T-helper 17 cell (primary cell): ENCODE measurements at regions not wholly inside any gene's neighbourhood (a gene's known extent, or its start where the extent isn't known, plus 50 kb on each side); places are given as distances from the start of the nearest gene placed in this dataset.

ENCODE experiments used
- ATAC-seq: fragments of 150-1000 bp; cut with Tn5 transposase; 2 replicates; pipeline ENCODE4 v1.10.0; 2021; ENCODE audit warnings: mild to moderate bottlenecking, moderate library complexity
- DNase-seq, 3 donors: peaks; one replicate each; pipeline versions ENCODE4 v3.0.0 to v3.0.0-alpha.2; 2020 to 2021
- H3K9me3 ChIP-seq: one replicate; pipeline ENCODE4 v1.7.0; 2013; ENCODE audit warnings: low read length, mild to moderate bottlenecking; ENCODE audit not compliant: control insufficient read depth, poor library complexity, severe bottlenecking
- H3K27ac Mint-ChIP-seq: one replicate; pipeline ENCODE4 v1.8.0; 2022; ENCODE audit warnings: mild to moderate bottlenecking, moderate library complexity, mixed read lengths
- H3K27me3 Mint-ChIP-seq: one replicate; pipeline ENCODE4 v1.8.0; 2022; ENCODE audit warnings: mixed read lengths
- H3K36me3 Mint-ChIP-seq: one replicate; pipeline ENCODE4 v1.8.0; 2022; ENCODE audit warnings: low read depth, mixed read lengths
- H3K4me1 Mint-ChIP-seq: one replicate; pipeline ENCODE4 v1.8.0; 2022; ENCODE audit warnings: mild to moderate bottlenecking, mixed read lengths
- H3K4me3 Mint-ChIP-seq: one replicate; pipeline ENCODE4 v1.8.0; 2022; ENCODE audit warnings: mild to moderate bottlenecking, moderate library complexity, mixed read lengths

GRCh38 chr11:112610996-112611750 is 350.0 kb upstream of the NCAM1 start:
- Mint-ChIP-seq H3K4me1 (no peaks in the 10 kb centered on the region), H3K27me3 (peaks cover 54% of the 10 kb centered on the region), H3K36me3 (peaks cover 2% of the 10 kb centered on the region), H3K4me3 (no peak overlapping the region), H3K27ac (no peak overlapping the region)
- ATAC-seq: no peak
- H3K9me3 ChIP-seq: no peaks in the 10 kb centered on the region
- no peak for DNase-seq

GRCh38 chr11:112611771-112612170 is 349.4 kb upstream of the NCAM1 start:
- Mint-ChIP-seq H3K36me3 (peaks cover under 1% of the 10 kb centered on the region), H3K4me3 (no peak overlapping the region), H3K4me1 (no peaks in the 10 kb centered on the region), H3K27ac (no peak overlapping the region), H3K27me3 (peaks cover 54% of the 10 kb centered on the region)
- DNase-seq (no peak), ATAC-seq (no peak)
- no peaks in the 10 kb centered on the region for H3K9me3 ChIP-seq

DNA sequence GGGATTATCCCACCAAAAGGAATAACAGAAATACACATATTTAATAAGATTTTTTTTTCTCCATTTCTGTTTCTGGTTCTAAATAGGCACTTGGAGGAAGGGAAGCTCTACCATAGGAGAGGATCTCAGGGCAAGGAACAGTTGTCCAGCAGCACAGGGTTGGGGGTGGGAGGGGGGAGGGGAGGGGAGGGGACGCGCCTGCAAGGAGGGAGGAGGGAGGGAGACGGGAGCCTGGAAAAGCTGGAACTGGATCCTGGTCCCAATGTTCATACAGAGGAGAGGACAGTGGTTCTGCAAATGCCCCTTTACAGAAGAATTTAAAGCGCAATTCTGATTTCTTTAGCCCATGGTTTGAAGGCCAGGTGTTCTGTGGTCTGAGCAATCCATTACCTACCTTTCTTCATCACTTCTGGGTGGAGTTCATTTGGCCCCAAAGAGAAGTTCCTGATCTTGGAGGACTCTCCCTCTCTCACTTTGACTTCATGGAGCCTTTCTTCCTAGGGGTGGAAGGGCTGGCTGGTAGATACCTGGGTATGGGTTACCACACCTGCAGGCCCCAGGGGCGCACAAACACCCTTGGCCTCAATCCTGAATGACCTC is 348.9 kb upstream of the NCAM1 start:
- H3K4me3 Mint-ChIP-seq: no peak overlapping the region
- no peaks in the 10 kb centered on the region for H3K9me3 ChIP-seq
- peaks cover 56% of the 10 kb centered on the region for H3K27me3 Mint-ChIP-seq
- H3K27ac Mint-ChIP-seq: no peak overlapping the region
- no peaks in the 10 kb centered on the region for H3K4me1 Mint-ChIP-seq
- no peaks in the 10 kb centered on the region for H3K36me3 Mint-ChIP-seq
- ATAC-seq (no peak), DNase-seq (no peak)

DNA sequence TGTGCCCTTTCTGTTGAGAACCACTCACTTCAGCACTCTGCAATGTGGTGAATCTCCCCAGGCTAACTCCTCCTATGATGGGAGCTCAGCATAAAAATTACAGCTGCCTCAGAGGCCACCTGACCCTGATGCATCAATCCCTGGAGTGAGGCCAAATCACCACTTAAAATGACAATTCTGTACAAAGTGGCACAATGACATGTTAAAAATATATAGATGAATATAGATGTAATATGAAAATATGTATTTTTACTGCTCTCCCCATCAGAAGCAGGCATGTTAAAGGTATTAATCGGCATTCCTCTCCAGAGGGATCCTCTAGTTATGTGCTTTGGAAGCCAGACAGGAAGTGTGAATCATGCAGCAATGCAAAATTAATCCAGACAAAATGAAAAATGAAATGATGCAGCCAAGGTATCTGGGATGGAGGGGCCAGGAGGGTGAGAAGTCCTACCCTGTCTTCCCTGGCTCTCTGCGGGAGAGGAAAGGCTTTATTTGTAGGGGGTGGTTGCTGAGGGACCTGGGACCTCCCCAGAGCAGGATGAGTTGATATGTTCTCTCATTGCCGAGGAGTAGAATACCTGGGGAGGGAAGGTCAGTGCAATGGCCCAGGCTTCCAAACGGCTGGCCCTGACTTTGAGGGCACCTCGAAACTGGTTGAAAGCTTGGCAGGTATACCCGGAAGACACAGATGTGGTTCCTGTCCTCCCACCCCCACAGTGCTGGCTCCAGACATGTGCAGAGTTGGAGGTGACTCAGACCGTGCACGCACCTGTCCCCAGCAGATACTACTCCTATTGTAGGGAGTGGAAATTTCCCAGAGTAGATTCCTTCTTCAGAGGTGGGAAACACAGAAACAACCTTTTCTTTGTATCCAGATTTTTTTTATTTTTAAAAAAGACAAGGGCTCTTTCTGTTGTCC is 347.9 kb upstream of the NCAM1 start:
- H3K9me3 ChIP-seq: no peaks in the 10 kb centered on the region
- Mint-ChIP-seq H3K27me3 (peaks cover 62% of the 10 kb centered on the region), H3K27ac (no peak overlapping the region), H3K4me1 (no peaks in the 10 kb centered on the region), H3K4me3 (no peak overlapping the region), H3K36me3 (no peaks in the 10 kb centered on the region)
- DNase-seq (no peak), ATAC-seq (no peak)

DNA sequence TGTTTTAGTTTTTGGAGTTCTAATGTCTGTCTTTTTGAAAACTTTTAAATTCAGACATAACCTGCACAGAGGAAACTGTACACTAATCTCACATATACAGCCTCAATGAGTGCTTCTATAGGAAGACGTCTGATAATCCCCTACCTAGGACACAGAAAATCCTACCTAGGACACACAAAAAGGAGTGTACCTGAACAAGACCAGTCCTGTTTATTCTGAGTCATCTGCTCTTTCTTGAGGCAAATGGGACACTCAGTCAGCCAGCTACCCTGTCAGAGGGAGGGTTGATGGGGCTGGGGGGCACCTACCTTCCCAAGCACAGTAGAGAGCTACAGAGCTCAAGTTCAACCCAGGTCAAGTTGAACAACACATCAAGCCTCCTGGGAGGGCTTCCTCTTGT is 346.6 kb upstream of the NCAM1 start:
- H3K36me3 Mint-ChIP-seq: no peaks in the 10 kb centered on the region
- no peaks in the 10 kb centered on the region for H3K4me1 Mint-ChIP-seq
- H3K27me3 Mint-ChIP-seq: peaks cover 59% of the 10 kb centered on the region
- no peak overlapping the region for H3K4me3 Mint-ChIP-seq
- ATAC-seq (no peak), DNase-seq (no peak)
- H3K27ac Mint-ChIP-seq: no peak overlapping the region
- H3K9me3 ChIP-seq: no peaks in the 10 kb centered on the region

- Mint-ChIP-seq H3K4me1 (no peaks in the 10 kb centered on the region), H3K4me3 (no peak overlapping the region), H3K27me3 (peaks cover 56% of the 10 kb centered on the region), H3K27ac (no peak overlapping the region), H3K36me3 (no peaks in the 10 kb centered on the region)
- H3K9me3 ChIP-seq: no peaks in the 10 kb centered on the region
- no peak for ATAC-seq
- DNase-seq: no peak
Observed at GRCh38 chr11:112615238-112615637, 346.0 kb upstream of the NCAM1 start.

- DNase-seq (no peak), ATAC-seq (no peak)
- Mint-ChIP-seq H3K27me3 (peaks cover 57% of the 10 kb centered on the region), H3K27ac (no peak overlapping the region), H3K4me3 (no peak overlapping the region), H3K36me3 (no peaks in the 10 kb centered on the region), H3K4me1 (no peaks in the 10 kb centered on the region)
- H3K9me3 ChIP-seq: no peaks in the 10 kb centered on the region
Observed at GRCh38 chr11:112615891-112616290, 345.3 kb upstream of the NCAM1 start.

DNA sequence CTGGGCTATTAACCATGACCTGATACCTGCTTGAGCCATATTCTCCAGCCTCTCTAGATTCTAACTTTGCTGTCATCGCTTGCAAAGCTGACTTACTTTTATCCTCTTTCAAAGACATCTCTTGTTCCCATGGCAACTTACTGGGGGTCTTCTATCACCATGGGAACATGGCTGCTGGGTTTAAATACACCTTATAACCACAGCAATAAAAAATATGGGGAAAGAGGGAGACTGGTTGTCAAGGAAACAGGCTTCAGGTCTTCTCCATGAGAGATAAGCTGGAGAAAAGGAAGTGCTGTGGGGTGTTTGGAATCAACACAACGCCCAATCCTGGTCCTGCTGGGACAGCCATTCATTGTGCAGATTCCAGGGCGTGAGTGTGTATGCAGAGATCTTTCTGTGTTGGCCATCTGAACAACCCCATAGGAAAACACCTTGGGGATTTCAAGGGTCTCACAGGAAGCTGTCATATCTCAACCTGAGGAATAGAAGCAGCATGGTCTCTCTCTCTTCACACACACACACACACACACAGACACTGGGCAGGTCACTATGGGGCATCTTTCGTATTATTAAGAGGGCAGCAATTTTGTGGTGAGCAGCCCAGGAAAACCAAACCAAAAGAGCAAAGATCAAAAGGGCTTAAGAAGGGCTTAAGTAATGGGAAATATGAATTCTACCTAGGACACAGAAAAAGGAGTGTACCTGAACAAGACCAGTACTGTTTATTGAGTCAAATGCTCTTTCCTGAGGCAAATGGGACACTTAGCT is 344.7 kb upstream of the NCAM1 start:
- Mint-ChIP-seq H3K36me3 (no peaks in the 10 kb centered on the region), H3K27ac (no peak overlapping the region), H3K27me3 (peaks cover 55% of the 10 kb centered on the region), H3K4me1 (no peaks in the 10 kb centered on the region), H3K4me3 (no peak overlapping the region)
- no peak for ATAC-seq
- no peak for DNase-seq
- no peaks in the 10 kb centered on the region for H3K9me3 ChIP-seq

GRCh38 chr11:112617098-112617425 is 344.2 kb upstream of the NCAM1 start:
- no peak for DNase-seq
- H3K27me3 Mint-ChIP-seq: peaks cover 50% of the 10 kb centered on the region

GRCh38 chr11:112617977-112618826 is 343.0 kb upstream of the NCAM1 start:
- H3K9me3 ChIP-seq: no peaks in the 10 kb centered on the region
- no peaks in the 10 kb centered on the region for H3K36me3 Mint-ChIP-seq
- no peak for ATAC-seq
- DNase-seq: no peak
- H3K27ac Mint-ChIP-seq: no peak overlapping the region
- no peaks in the 10 kb centered on the region for H3K4me1 Mint-ChIP-seq
- H3K27me3 Mint-ChIP-seq: peaks cover 50% of the 10 kb centered on the region
- H3K4me3 Mint-ChIP-seq: no peak overlapping the region

More at GRCh38 chr11:112617098-112617425, 344.2 kb upstream of the NCAM1 start:
- H3K9me3 ChIP-seq: no peaks in the 10 kb centered on the region
- Mint-ChIP-seq H3K4me1 (no peaks in the 10 kb centered on the region), H3K27ac (no peak overlapping the region), H3K4me3 (no peak overlapping the region), H3K36me3 (no peaks in the 10 kb centered on the region)
- no peak for ATAC-seq

DNA sequence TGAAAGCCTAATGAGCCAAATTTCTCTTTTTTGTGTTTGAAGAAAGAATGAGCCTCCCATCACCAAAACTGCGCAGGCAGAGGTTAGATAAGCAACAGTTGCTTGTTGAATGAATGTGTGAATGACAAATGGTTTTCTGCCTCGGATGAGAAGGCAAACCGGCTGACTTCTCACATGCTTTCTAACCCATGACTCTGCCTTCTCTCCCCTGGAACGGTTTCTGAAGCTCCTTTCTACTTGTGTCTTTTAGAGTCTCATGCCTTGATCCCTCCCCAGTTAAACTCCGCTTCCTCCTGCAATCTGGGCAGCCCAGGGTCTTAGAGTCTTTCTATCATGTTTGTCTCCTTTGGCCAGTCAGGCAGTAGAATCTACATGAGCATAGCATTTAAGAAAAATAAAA is 342.1 kb upstream of the NCAM1 start:
- DNase-seq (no peak), ATAC-seq (no peak)
- H3K27ac Mint-ChIP-seq: no peak overlapping the region
- H3K4me3 Mint-ChIP-seq: no peak overlapping the region
- no peaks in the 10 kb centered on the region for H3K36me3 Mint-ChIP-seq
- no peaks in the 10 kb centered on the region for H3K9me3 ChIP-seq
- H3K4me1 Mint-ChIP-seq: no peaks in the 10 kb centered on the region
- H3K27me3 Mint-ChIP-seq: peaks cover 50% of the 10 kb centered on the region

- ATAC-seq: no peak
- Mint-ChIP-seq H3K27ac (no peak overlapping the region), H3K4me1 (no peaks in the 10 kb centered on the region), H3K36me3 (no peaks in the 10 kb centered on the region), H3K27me3 (peaks cover 37% of the 10 kb centered on the region), H3K4me3 (no peak overlapping the region)
- H3K9me3 ChIP-seq: no peaks in the 10 kb centered on the region
- DNase-seq: no peak
Observed at GRCh38 chr11:112620621-112621394, 340.4 kb upstream of the NCAM1 start.
